CD4-positive, alpha-beta T cell treated with Interleukin-12 subunit alpha and Interleukin-12 subunit beta, for 1 hour (primary cell): ENCODE measurements at regions not wholly inside any gene's neighbourhood (a gene's known extent, or its start where the extent isn't known, plus 50 kb on each side); places are given as distances from the start of the nearest gene placed in this dataset.
"Not testable (repeated sequence)": the region's sequence is repeated elsewhere in the genome, so short reads cannot be mapped to it uniquely, and the experiment has no call there.

Experiments used
- DNase-seq: peaks from one replicate; pipeline ENCODE4 v3.0.0-alpha.2; 2020

- no peak for DNase-seq
These were observed 419.5 kb downstream of the SH2D4B start for GRCh38 chr10:80957161-80957560.

GRCh38 chr10:80964179-80964578, 426.5 kb downstream of the SH2D4B start:
- no peak for DNase-seq

GRCh38 chr10:80964955-80965614, 427.4 kb downstream of the SH2D4B start:
- no peak for DNase-seq

GRCh38 chr10:80966326-80966986, 428.8 kb downstream of the SH2D4B start:
- DNase-seq, result no peak

GRCh38 chr10:80967357-80967756, 429.7 kb downstream of the SH2D4B start:
- not testable (repeated sequence) for DNase-seq

GRCh38 chr10:80968903-80969302, 431.2 kb downstream of the SH2D4B start:
- no peak for DNase-seq

- DNase-seq, result no peak
These were observed 433.8 kb downstream of the SH2D4B start for GRCh38 chr10:80971461-80971860.

- DNase-seq, result no peak
These were observed 439.0 kb downstream of the SH2D4B start for GRCh38 chr10:80976658-80977057.

- no peak for DNase-seq
These were observed 447.4 kb downstream of the SH2D4B start for GRCh38 chr10:80985102-80985501.

GRCh38 chr10:80986596-80986995, 448.9 kb downstream of the SH2D4B start:
- no peak for DNase-seq

GRCh38 chr10:80988755-80989154, 451.1 kb downstream of the SH2D4B start:
- DNase-seq, result no peak

GRCh38 chr10:80996615-80997193, 459.0 kb downstream of the SH2D4B start:
- no peak for DNase-seq

- no peak for DNase-seq
These were observed 463.1 kb downstream of the SH2D4B start for GRCh38 chr10:81000781-81001180.

- DNase-seq, result no peak
These were observed 464.7 kb downstream of the SH2D4B start for GRCh38 chr10:81002382-81002781.

GRCh38 chr10:81007872-81008271, 470.2 kb downstream of the SH2D4B start:
- no peak for DNase-seq

- DNase-seq, result no peak
These were observed 471.0 kb downstream of the SH2D4B start for GRCh38 chr10:81008726-81009125.

- DNase-seq, result no peak
These were observed 471.6 kb downstream of the SH2D4B start for GRCh38 chr10:81009296-81009695.

- no peak for DNase-seq
These were observed 476.1 kb downstream of the SH2D4B start for GRCh38 chr10:81013771-81014170.

- peak; percentile 7 for DNase-seq
These were observed 481.6 kb downstream of the SH2D4B start for GRCh38 chr10:81019029-81019890.

GRCh38 chr10:81021428-81022129, 483.9 kb downstream of the SH2D4B start:
- no peak for DNase-seq

- no peak for DNase-seq
These were observed 488.9 kb downstream of the SH2D4B start for GRCh38 chr10:81026591-81026990.

GRCh38 chr10:81027223-81027622, 489.5 kb downstream of the SH2D4B start:
- no peak for DNase-seq

GRCh38 chr10:81027706-81028105, 490.0 kb downstream of the SH2D4B start:
- DNase-seq, result no peak
